SK-N-MC (cell line): ENCODE measurements at regions not wholly inside any gene's neighbourhood (a gene's known extent, or its start where the extent isn't known, plus 50 kb on each side); places are given as distances from the start of the nearest gene placed in this dataset.

Source experiments
- DNase-seq: peaks from one replicate; pipeline ENCODE4 v3.0.0-alpha.2; 2011; ENCODE audit warnings: low read depth, low spot score
- H3K27ac ChIP-seq: fragments of 200-600 bp; sonication (generic); 2 replicates; pipeline ENCODE4 v1.5.1; 2016; ENCODE audit warnings: mixed run types
- H3K36me3 ChIP-seq: fragments of 200-600 bp; sonication (generic); 2 replicates; pipeline ENCODE4 v1.6.1; 2017; ENCODE audit warnings: antibody characterized with exemption, low read length, mixed read lengths; ENCODE audit not compliant: insufficient read depth
- H3K4me3 ChIP-seq: fragments of 200-600 bp; sonication (generic); 2 replicates; pipeline ENCODE4 v1.5.1; 2016
- H3K9ac ChIP-seq: fragments of 200-600 bp; sonication (generic); 2 replicates; pipeline ENCODE4 v1.8.0; 2017; ENCODE audit warnings: mixed run types, mixed read lengths; ENCODE audit not compliant: insufficient read length
- H3K9me3 ChIP-seq: fragments of 200-600 bp; sonication (generic); 2 replicates; pipeline ENCODE4 v1.6.1; 2017; ENCODE audit warnings: low read depth, mild to moderate bottlenecking, antibody characterized with exemption, low read length, moderate library complexity, mixed read lengths
- EZH2 ChIP-seq: fragments of 200-600 bp; sonication (generic); IDR thresholded peaks from one replicate; pipeline ENCODE4 v1.6.1; 2017; ENCODE audit warnings: antibody characterized with exemption
- FOXP2 ChIP-seq: optimal IDR thresholded peaks from 2 replicates; pipeline ENCODE3; 2011; ENCODE audit warnings: mild to moderate bottlenecking, moderate library complexity; ENCODE audit not compliant: insufficient read depth; ENCODE audit errors: extremely low read length, control extremely low read depth
- POLR2AphosphoS5 ChIP-seq: IDR thresholded peaks from 2 replicates; pipeline ENCODE4 v1.6.1; 2012; ENCODE audit warnings: mild to moderate bottlenecking, low read depth, low read length, borderline replicate concordance

- no peak overlapping the region for H3K4me3 ChIP-seq
- TF ChIP-seq EZH2: no peak
- no peak for TF ChIP-seq POLR2AphosphoS5
- TF ChIP-seq FOXP2: no peak
- no peak overlapping the region for H3K27ac ChIP-seq
- no peaks in the 10 kb centered on the region for H3K36me3 ChIP-seq
- DNase-seq: no peak
- H3K9me3 ChIP-seq: no peaks in the 10 kb centered on the region
- H3K9ac ChIP-seq: no peak overlapping the region
Observed at GRCh38 chr4:117664706-117665444, 369.4 kb upstream of the NDST3 start.

GRCh38 chr4:117676153-117676552 is 358.1 kb upstream of the NDST3 start:
- H3K9me3 ChIP-seq: no peaks in the 10 kb centered on the region
- H3K4me3 ChIP-seq: no peak overlapping the region

GRCh38 chr4:117678861-117679260 is 355.4 kb upstream of the NDST3 start:
- no peaks in the 10 kb centered on the region for H3K9me3 ChIP-seq
- H3K27ac ChIP-seq: no peak overlapping the region
- no peak for TF ChIP-seq EZH2
- TF ChIP-seq POLR2AphosphoS5: no peak
- no peak for TF ChIP-seq FOXP2
- H3K9ac ChIP-seq: no peak overlapping the region
- DNase-seq: no peak
- no peaks in the 10 kb centered on the region for H3K36me3 ChIP-seq
- no peak overlapping the region for H3K4me3 ChIP-seq

More at GRCh38 chr4:117676153-117676552, 358.1 kb upstream of the NDST3 start:
- H3K9ac ChIP-seq: no peak overlapping the region
- TF ChIP-seq POLR2AphosphoS5: no peak
- no peak for TF ChIP-seq EZH2
- no peak for TF ChIP-seq FOXP2
- H3K36me3 ChIP-seq: no peaks in the 10 kb centered on the region
- no peak overlapping the region for H3K27ac ChIP-seq
- DNase-seq: no peak

- no peak overlapping the region for H3K4me3 ChIP-seq
- H3K9me3 ChIP-seq: peaks cover 3% of the 10 kb centered on the region; the same call in 1 of the 2 replicates
- DNase-seq: no peak
- TF ChIP-seq EZH2 (no peak), FOXP2 (no peak), POLR2AphosphoS5 (no peak)
- H3K9ac ChIP-seq: no peak overlapping the region
- no peak overlapping the region for H3K27ac ChIP-seq
- H3K36me3 ChIP-seq: no peaks in the 10 kb centered on the region
Observed at GRCh38 chr4:117691572-117692351, 342.5 kb upstream of the NDST3 start.

- Histone ChIP-seq H3K9ac (no peak overlapping the region), H3K27ac (no peak overlapping the region), H3K9me3 (peaks cover 3% of the 10 kb centered on the region; the same call in 1 of the 2 replicates), H3K36me3 (no peaks in the 10 kb centered on the region), H3K4me3 (no peak overlapping the region)
- no peak for DNase-seq
- TF ChIP-seq EZH2 (no peak), POLR2AphosphoS5 (no peak), FOXP2 (no peak)
Observed at GRCh38 chr4:117692538-117692937, 341.7 kb upstream of the NDST3 start.

GRCh38 chr4:117699595-117699994 is 334.7 kb upstream of the NDST3 start:
- Histone ChIP-seq H3K9me3 (no peaks in the 10 kb centered on the region), H3K9ac (no peak overlapping the region), H3K27ac (no peak overlapping the region), H3K4me3 (no peak overlapping the region), H3K36me3 (no peaks in the 10 kb centered on the region)
- TF ChIP-seq FOXP2: no peak
- TF ChIP-seq EZH2: no peak
- no peak for TF ChIP-seq POLR2AphosphoS5
- no peak for DNase-seq

- TF ChIP-seq POLR2AphosphoS5: no peak
- TF ChIP-seq FOXP2: no peak
- no peak for TF ChIP-seq EZH2
- Histone ChIP-seq H3K36me3 (no peaks in the 10 kb centered on the region), H3K9me3 (no peaks in the 10 kb centered on the region), H3K27ac (no peak overlapping the region), H3K9ac (no peak overlapping the region), H3K4me3 (no peak overlapping the region)
- DNase-seq: no peak
Observed at GRCh38 chr4:117700111-117700892, 334.0 kb upstream of the NDST3 start.

GRCh38 chr4:117702353-117702752 is 331.9 kb upstream of the NDST3 start:
- Histone ChIP-seq H3K4me3 (no peak overlapping the region), H3K9ac (no peak overlapping the region), H3K9me3 (peaks cover 5% of the 10 kb centered on the region; the same call in 1 of the 2 replicates), H3K36me3 (no peaks in the 10 kb centered on the region), H3K27ac (no peak overlapping the region)
- no peak for TF ChIP-seq FOXP2
- no peak for TF ChIP-seq POLR2AphosphoS5
- TF ChIP-seq EZH2: no peak
- no peak for DNase-seq
